ENCODE measurements at regions not wholly inside any gene's neighbourhood (a gene's known extent, or its start where the extent isn't known, plus 50 kb on each side); places are given as distances from the start of the nearest gene placed in this dataset.

GRCh38 chr4:108287834-108288413, 119.2 kb upstream of the LEF1 start:
- Histone ChIP-seq H3K4me2 (ENCODE audit: unreplicated experiment) (no peak overlapping the region), H3K4me1 (ENCODE audit: insufficient read depth) (no peaks in the 10 kb centered on the region), H4K20me1 (ENCODE audit: insufficient read depth) (no peaks in the 10 kb centered on the region), H3K9me3 (ENCODE audit: low read depth) (no peaks in the 10 kb centered on the region), H3K27ac (no peak overlapping the region), H3K9me2 (ENCODE audit: insufficient read depth) (no peaks in the 10 kb centered on the region), H3K9ac (no peak overlapping the region), H3K27me3 (replicated peaks; ENCODE audit: insufficient read depth) (peaks cover 10% of the 10 kb centered on the region; the same call in 1 of the 2 replicates), H3K4me3 (no peak overlapping the region), H2AFZ (no peak overlapping the region), H3K36me3 (ENCODE audit: low read depth) (no peaks in the 10 kb centered on the region), H3K79me2 (ENCODE audit: insufficient read depth) (no peaks in the 10 kb centered on the region), H3F3A (ENCODE audit: insufficient read depth) (no peaks in the 10 kb centered on the region)
- in situ Hi-C loops (cut with MboI), result no loop called here
- DNase-seq, result no peak
- TF ChIP-seq EZH2 (IDR thresholded peaks at IDR 0.05; ENCODE audit: insufficient read depth, poor library complexity, severe bottlenecking), result no peak
- TF ChIP-seq EZH2phosphoT487 (IDR thresholded peaks at IDR 0.05; ENCODE audit: insufficient read depth, low read depth), result no peak
- 10 to 14% methylated on average over 1 of the region's 1 CpG for WGBS, 2 experiments (ENCODE audit: low coverage in 1 of 2, low lambda C conversion rate in 2 of 2, missing lambda C conversion rate in 2 of 2)

- Histone ChIP-seq H3K9ac (no peak overlapping the region), H3K36me3 (ENCODE audit: low read depth) (no peaks in the 10 kb centered on the region), H3K27ac (no peak overlapping the region), H3K4me1 (ENCODE audit: insufficient read depth) (no peaks in the 10 kb centered on the region), H3K79me2 (ENCODE audit: insufficient read depth) (no peaks in the 10 kb centered on the region), H3K9me3 (ENCODE audit: low read depth) (no peaks in the 10 kb centered on the region), H3F3A (ENCODE audit: insufficient read depth) (no peaks in the 10 kb centered on the region), H3K9me2 (ENCODE audit: insufficient read depth) (no peaks in the 10 kb centered on the region), H4K20me1 (ENCODE audit: insufficient read depth) (no peaks in the 10 kb centered on the region), H3K27me3 (replicated peaks; ENCODE audit: insufficient read depth) (peaks cover 5% of the 10 kb centered on the region; the same call in 1 of the 2 replicates), H3K4me2 (ENCODE audit: unreplicated experiment) (no peak overlapping the region), H2AFZ (no peak overlapping the region), H3K4me3 (no peak overlapping the region)
- no peak for TF ChIP-seq EZH2phosphoT487 (IDR thresholded peaks at IDR 0.05; ENCODE audit: insufficient read depth, low read depth)
- TF ChIP-seq EZH2 (IDR thresholded peaks at IDR 0.05; ENCODE audit: insufficient read depth, poor library complexity, severe bottlenecking), result no peak
- DNase-seq, result no peak
- in situ Hi-C loops (cut with MboI), result no loop called here
These were observed 111.3 kb upstream of the LEF1 start for GRCh38 chr4:108280072-108280471.

GRCh38 chr4:108276690-108277089, 108.0 kb upstream of the LEF1 start:
- Histone ChIP-seq H2AFZ (no peak overlapping the region), H3K9me2 (ENCODE audit: insufficient read depth) (no peaks in the 10 kb centered on the region), H3K36me3 (ENCODE audit: low read depth) (no peaks in the 10 kb centered on the region), H3K9ac (no peak overlapping the region), H3K4me1 (ENCODE audit: insufficient read depth) (no peaks in the 10 kb centered on the region), H3K4me3 (no peak overlapping the region), H3F3A (ENCODE audit: insufficient read depth) (no peaks in the 10 kb centered on the region), H3K9me3 (ENCODE audit: low read depth) (no peaks in the 10 kb centered on the region), H3K27me3 (replicated peaks; ENCODE audit: insufficient read depth) (peaks cover under 1% of the 10 kb centered on the region; the same call in 1 of the 2 replicates), H3K27ac (no peak overlapping the region), H4K20me1 (ENCODE audit: insufficient read depth) (no peaks in the 10 kb centered on the region), H3K79me2 (ENCODE audit: insufficient read depth) (no peaks in the 10 kb centered on the region), H3K4me2 (ENCODE audit: unreplicated experiment) (no peak overlapping the region)
- DNase-seq, result no peak
- TF ChIP-seq EZH2phosphoT487 (IDR thresholded peaks at IDR 0.05; ENCODE audit: insufficient read depth, low read depth), result no peak
- TF ChIP-seq EZH2 (IDR thresholded peaks at IDR 0.05; ENCODE audit: insufficient read depth, poor library complexity, severe bottlenecking), result no peak
- WGBS, 2 experiments (ENCODE audit: low coverage in 1 of 2, low lambda C conversion rate in 2 of 2, missing lambda C conversion rate in 2 of 2), result 15 to 21% methylated on average over 3 of the region's 3 CpGs
- in situ Hi-C loops (cut with MboI), result no loop called here

DNA sequence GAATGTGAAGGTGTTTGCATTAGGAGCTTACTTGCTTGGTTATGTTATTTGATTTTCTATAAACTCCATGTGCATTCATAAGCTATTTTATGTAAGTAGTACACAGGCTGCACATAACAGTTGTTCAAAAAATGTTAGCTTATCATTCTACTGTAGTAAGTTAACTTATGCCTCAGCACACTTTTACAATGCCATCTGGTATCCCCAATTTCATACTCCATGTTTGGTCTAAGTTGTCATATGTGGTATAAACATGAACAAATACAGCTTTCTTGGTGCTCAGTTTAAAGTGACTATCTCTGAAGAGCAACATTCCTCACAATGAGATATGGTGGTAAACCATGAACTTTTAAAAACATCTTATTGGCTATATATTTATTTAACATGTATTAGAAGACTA, 104.3 kb upstream of the LEF1 start:
- H3K27ac ChIP-seq, result no peak overlapping the region
- no peak for TF ChIP-seq EZH2 (IDR thresholded peaks at IDR 0.05; ENCODE audit: insufficient read depth, poor library complexity, severe bottlenecking)
- TF ChIP-seq EZH2phosphoT487 (IDR thresholded peaks at IDR 0.05; ENCODE audit: insufficient read depth, low read depth), result no peak
- H3K4me3 ChIP-seq, result no peak overlapping the region
- no peak for DNase-seq
- no peak overlapping the region for H2AFZ ChIP-seq
- H3K36me3 ChIP-seq (ENCODE audit: low read depth), result no peaks in the 10 kb centered on the region
- H3K9me2 ChIP-seq (ENCODE audit: insufficient read depth), result no peaks in the 10 kb centered on the region
- no peaks in the 10 kb centered on the region for H3K4me1 ChIP-seq (ENCODE audit: insufficient read depth)
- no peak overlapping the region for H3K4me2 ChIP-seq (ENCODE audit: unreplicated experiment)
- in situ Hi-C loops (cut with MboI), result no loop called here
- no peaks in the 10 kb centered on the region for H3K79me2 ChIP-seq (ENCODE audit: insufficient read depth)
- H3K27me3 ChIP-seq (replicated peaks; ENCODE audit: insufficient read depth), result 0 out of 2 replicates have a peak, but pooled peaks cover 5% of the 10 kb centered on the region
- no peaks in the 10 kb centered on the region for H4K20me1 ChIP-seq (ENCODE audit: insufficient read depth)
- H3F3A ChIP-seq (ENCODE audit: insufficient read depth), result no peaks in the 10 kb centered on the region
- no peaks in the 10 kb centered on the region for H3K9me3 ChIP-seq (ENCODE audit: low read depth)
- H3K9ac ChIP-seq, result no peak overlapping the region

GRCh38 chr4:108272561-108272960, 103.8 kb upstream of the LEF1 start:
- no peaks in the 10 kb centered on the region for H3K79me2 ChIP-seq (ENCODE audit: insufficient read depth)
- H3K27me3 ChIP-seq (replicated peaks; ENCODE audit: insufficient read depth), result 0 out of 2 replicates have a peak, but pooled peaks cover 5% of the 10 kb centered on the region
- H3K27ac ChIP-seq, result no peak overlapping the region
- no peak overlapping the region for H2AFZ ChIP-seq
- H3F3A ChIP-seq (ENCODE audit: insufficient read depth), result no peaks in the 10 kb centered on the region
- no peak overlapping the region for H3K4me3 ChIP-seq
- H3K9ac ChIP-seq, result no peak overlapping the region
- no peak for DNase-seq
- H3K4me1 ChIP-seq (ENCODE audit: insufficient read depth), result no peaks in the 10 kb centered on the region
- no peaks in the 10 kb centered on the region for H3K9me3 ChIP-seq (ENCODE audit: low read depth)
- in situ Hi-C loops (cut with MboI), result no loop called here
- TF ChIP-seq EZH2phosphoT487 (IDR thresholded peaks at IDR 0.05; ENCODE audit: insufficient read depth, low read depth) (no peak), EZH2 (IDR thresholded peaks at IDR 0.05; ENCODE audit: insufficient read depth, poor library complexity, severe bottlenecking) (no peak)
- 20 to 22% methylated on average over 2 of the region's 2 CpGs for WGBS, 2 experiments (ENCODE audit: low coverage in 1 of 2, low lambda C conversion rate in 2 of 2, missing lambda C conversion rate in 2 of 2)
- H3K36me3 ChIP-seq (ENCODE audit: low read depth), result no peaks in the 10 kb centered on the region
- no peaks in the 10 kb centered on the region for H4K20me1 ChIP-seq (ENCODE audit: insufficient read depth)
- no peaks in the 10 kb centered on the region for H3K9me2 ChIP-seq (ENCODE audit: insufficient read depth)
- H3K4me2 ChIP-seq (ENCODE audit: unreplicated experiment), result no peak overlapping the region
